Stimulated activated CD4-positive, alpha-beta T cell treated with anti-CD3 and anti-CD28 coated beads, Interleukin-12 subunit alpha, Interleukin-12 subunit beta, amount 100 ng/mL, for 48 hours (primary cell): ENCODE measurements at regions not wholly inside any gene's neighbourhood (a gene's known extent, or its start where the extent isn't known, plus 50 kb on each side); places are given as distances from the start of the nearest gene placed in this dataset.
A peak's percentile ranks its signal among the peaks of the same experiment; 100 is the strongest.

ENCODE experiments used
- DNase-seq, 3 donors: peaks; one replicate each; pipeline ENCODE4 v3.0.0-alpha.2; 2020; ENCODE audit warnings: low read depth in 2 of 3, low spot score in 1 of 3

DNA sequence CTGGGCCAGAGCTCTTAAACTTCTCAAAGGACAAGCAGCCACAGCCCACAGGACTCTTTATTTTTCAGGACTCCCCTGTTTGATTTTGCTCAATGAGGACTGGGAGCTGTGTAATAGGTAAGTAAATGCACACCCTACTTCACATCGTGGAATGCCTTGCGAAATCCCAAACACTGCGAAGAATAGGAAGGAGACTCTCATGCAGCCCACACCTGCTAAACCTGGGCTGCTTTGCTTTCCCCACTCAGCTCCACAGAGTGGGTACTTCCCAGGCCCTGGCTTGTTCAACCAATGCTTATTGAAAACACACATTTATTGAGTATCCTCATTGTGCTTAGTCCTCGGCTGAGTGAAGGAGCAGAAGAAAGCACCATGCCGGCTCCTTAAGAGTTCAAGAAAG lies 103.3 kb upstream of the FSTL4 start:
- no peak for DNase-seq

DNA sequence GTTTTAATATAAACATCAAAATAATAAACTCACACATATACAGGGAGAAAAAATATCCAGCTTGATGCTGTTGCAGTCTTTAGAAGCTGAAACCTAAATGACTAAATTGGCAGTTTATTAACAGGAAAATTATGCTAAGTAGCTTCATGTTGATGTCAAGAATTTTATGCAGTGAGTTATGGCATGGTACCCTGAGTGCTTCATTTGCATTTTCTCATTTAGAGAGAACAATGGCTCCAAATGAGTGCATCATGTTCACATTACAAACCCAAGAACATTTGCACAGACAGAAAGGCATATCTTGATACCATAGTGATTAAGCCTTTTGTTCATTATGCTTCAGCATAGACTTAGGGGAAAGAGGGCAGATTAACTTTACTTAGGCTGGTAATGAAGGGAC lies 102.9 kb upstream of the FSTL4 start:
- no peak for DNase-seq

DNA sequence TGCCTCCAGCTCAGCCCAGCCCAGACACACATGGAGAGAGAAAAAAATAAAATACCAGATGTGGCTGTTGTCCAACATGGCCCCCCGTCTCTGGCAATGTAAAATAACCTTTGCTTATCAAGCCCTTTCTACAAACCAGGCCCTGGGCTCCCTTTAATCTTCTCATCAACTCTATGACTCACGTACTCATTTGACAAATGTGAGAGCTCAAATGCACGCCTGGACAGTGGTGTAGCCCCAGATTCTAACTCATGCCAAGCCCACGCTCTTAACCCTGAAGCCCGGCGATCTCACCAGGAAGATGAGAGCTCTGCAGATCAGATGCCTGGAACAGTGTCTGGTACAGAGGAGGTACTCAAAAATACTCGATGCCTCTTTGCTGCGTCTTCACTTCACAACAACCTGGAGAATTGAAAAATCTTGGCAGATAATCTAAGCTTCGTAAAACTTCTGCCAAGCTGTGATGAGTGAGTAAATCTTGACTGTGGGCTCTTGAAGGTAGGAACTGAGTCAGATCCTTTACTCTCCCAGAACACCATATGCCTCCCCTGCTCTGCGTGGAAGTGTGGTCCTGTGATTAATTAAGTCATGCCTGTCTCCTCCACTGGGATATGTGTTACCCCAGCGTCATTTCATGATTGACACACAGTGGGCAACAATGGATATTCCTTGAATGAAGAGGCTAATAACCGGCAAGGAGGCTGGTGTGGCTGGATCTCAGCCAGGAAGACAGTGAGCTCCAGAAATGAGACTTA lies 102.0 kb upstream of the FSTL4 start:
- DNase-seq: no peak

DNA sequence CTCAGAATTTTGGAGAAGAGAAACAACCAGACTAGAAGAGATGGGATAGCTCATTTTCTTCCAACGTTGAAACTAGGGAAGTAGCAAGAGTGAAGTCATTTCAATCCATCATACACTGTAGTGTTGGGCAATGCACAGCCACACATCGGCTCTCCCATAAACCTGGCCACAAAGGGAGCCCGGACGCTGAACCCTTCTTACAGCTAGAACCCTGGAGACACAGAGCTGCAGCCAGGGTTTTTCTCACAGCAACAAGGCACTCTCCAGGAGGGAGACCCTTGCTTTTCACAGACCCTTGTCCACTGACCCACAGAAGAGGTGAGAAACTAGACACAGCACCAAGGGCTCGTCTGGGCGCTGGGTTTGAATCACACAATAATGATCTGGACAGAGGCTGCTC lies 101.4 kb upstream of the FSTL4 start:
- DNase-seq: no peak

DNA sequence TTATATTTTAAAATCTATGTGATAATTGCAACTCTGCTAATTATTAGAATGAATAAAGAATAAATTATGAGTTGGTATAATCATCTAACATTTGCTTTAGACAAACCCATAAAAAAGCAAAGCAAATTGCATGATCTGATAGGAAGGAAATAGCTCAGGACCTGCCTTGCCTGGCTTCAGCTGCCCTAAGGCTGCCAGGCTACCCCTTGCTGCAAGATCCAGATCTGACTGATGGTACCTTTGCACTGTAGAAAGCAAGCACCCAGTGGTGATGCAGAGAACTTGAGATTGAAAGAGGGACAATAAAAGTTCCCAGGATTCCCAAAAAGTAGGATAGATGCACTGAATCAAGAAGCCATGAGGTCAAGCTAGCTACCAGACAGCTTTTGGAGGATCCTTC lies 100.9 kb upstream of the FSTL4 start:
- DNase-seq: no peak

DNA sequence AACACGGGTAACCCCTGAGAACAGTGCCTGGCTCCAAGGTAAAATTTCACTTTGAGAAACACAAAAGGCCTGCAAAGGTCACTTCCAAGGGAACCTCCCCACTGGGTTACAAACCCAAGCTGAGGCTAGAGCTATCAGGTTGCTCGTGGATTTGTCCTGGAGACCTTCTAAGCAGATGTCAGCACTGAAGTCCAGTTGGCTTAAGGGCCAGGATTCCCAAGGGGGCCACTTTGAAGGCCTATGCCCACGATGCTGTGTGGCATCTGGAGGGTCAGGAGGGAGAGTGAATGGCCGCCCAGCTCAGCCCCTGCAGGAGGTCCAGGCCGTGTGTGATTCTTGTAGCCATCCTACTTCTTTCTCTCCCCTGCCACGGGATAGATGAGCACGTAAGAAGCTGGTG lies 100.2 kb upstream of the FSTL4 start:
- DNase-seq: no peak

DNA sequence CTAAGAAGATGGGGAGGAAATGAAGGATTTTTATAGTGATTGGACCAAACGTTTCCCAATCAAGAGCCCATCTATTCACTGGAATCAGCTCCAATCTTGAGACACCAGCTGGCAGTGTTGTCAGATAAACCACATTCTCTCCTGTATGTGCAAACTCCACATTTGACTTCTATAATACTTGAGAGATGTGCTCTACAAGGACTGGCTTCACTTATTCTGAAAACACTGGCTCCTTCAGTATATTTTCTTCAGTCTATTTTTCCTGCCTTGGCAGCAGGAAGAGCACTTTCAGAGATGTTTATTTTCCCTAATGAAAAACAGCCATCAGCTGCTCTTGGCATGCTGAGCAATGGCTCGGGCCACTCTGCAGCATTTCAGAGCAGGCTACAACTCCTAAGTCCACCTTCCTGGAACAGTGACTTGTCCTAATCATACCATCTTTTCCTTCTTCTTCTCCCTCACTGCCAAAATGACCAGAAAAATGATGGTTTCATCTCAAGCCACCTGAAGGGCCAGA lies 96.9 kb upstream of the FSTL4 start:
- DNase-seq: no peak

DNA sequence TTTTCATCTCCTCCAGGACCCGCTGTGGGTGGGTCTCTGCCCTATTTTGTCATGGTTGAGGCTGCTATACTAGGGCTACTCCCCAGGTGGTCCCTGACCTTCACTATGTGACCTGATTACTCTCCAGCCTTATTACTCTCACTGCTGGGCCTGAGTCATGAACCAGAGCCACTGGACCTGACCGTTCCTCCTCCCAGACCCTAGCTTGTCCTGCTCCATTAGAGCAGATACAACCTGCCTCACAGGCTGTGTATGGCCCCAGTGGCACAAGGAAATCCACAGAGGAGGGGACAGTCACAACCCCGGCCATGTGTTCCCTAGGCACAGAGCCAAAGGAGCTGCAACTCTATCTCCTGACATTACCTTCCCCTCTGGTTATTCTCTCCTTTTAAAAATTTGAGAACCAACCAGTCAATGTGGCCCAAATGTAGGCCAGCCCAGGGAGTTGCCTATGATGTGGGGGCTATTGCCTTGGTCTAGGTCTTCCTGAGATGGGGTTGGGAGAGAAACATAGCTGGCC lies 96.0 kb upstream of the FSTL4 start:
- DNase-seq: no peak

DNA sequence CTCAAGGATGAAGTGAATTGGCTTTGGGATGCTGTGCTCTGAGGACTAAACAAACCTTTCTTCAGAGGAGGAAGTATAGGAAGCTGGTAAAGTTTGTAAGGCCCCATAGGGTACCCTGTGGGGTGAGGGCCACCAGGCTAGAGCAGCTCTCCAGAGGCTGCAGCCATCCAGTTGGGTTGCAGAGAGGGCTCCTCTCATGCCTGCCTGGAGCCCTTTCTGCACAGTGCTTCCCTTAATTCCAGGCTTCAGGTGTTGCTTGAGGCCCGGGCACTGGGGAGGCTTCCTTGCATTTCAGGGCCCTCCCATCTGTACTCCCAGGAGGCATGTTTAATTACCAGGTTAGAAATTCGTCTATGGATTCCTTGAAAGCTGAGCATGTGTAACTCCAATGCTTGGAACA lies 95.3 kb upstream of the FSTL4 start:
- no peak for DNase-seq

DNA sequence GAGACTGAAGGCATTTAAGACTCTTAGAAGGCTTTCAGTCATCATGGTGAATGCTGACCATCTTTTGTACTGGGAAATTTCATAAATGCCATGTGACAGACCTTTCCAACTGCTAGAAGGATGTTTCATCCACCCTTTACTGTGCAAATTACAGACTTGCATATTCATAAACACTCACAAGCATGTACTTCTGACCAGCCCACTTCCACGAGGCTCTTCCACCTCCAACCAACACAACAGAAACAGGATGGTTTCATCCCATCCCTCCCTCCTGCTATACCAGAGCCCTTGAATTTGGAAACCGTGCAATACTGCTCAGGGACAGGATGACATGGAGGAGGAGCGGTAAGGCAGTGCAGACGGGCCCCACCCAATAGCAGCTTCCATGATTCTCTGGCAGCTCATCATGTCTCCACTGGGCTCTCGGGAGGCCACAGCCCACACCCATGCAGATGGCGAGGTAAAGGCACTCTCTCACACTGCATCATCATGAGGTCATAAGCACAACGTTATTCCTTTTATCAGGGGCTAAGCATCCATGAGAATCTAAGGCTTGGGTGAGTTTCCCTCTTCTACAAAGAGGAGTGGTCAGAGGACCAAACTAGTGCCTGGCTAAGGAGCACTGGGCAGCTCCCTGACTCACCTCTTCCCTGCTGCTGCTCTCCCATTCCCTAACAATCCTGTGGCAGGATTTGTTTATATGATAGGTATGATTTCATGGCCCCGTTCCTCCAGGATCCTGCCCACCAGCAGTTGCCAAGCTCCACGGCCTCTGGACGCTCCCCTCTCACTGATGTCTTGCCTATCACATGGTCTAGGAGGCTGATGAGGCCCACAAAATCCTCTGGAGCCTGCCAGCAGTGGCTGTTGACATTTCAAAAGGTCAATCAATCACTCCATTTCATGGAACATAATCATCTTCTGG lies 94.4 kb upstream of the FSTL4 start:
- DNase-seq: no peak

DNA sequence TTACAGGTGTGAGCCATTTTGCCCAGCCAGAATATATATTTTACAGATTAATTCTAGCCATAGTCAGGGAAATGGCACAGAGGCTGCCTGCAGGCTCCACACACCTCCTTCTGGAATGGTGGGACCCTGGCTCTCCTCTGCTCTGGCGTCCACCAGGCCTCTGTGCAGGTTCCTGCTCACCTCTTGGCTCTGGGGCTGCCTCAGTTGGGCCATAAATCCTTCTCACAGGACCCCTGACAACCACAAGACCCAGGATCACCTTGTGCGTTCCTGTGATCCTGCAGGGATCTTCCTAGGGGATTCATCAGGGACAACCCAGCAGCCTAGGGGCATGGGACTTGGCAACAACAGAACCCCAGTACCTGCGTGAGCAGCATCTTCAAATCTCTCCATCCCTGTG lies 93.0 kb upstream of the FSTL4 start:
- DNase-seq: no peak

DNA sequence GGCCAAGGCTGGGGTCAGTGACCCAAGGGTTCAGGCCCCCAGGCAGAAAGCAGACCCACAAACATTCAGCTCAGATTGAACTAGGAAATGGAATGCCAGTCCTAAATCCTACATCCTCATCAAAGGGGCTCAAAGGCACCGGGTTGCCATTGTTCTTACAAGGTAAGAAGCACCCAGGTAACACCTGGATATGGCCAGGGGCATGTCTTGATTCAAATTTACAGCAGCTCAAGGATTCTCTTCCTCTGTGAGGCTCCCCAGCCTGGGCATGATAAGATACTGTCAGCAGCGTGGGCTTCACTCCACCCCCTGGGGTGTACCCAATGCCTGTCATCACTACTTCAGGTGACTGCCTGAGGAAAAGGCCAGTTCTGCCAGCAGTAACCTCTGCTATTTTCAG lies 92.1 kb upstream of the FSTL4 start:
- DNase-seq: no peak

DNA sequence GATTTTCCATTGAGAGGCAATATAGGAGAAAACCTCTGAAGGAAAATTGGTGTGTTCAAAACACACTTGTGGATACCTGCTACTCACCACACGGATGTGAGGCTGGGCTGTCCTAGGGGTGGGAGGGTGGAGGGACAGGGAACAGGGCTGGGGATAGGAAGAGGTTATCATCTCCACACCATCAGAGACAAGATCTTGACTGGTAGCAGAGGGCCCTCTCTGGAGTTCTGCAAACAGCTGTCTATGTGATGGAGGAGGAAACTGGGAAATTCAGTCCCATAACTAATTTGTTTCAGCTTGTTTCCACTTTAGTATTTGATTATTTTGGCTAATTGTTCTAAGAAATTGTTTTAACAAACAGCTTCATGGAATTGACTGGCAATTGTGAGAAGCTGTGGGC lies 91.6 kb upstream of the FSTL4 start:
- DNase-seq: no peak

DNA sequence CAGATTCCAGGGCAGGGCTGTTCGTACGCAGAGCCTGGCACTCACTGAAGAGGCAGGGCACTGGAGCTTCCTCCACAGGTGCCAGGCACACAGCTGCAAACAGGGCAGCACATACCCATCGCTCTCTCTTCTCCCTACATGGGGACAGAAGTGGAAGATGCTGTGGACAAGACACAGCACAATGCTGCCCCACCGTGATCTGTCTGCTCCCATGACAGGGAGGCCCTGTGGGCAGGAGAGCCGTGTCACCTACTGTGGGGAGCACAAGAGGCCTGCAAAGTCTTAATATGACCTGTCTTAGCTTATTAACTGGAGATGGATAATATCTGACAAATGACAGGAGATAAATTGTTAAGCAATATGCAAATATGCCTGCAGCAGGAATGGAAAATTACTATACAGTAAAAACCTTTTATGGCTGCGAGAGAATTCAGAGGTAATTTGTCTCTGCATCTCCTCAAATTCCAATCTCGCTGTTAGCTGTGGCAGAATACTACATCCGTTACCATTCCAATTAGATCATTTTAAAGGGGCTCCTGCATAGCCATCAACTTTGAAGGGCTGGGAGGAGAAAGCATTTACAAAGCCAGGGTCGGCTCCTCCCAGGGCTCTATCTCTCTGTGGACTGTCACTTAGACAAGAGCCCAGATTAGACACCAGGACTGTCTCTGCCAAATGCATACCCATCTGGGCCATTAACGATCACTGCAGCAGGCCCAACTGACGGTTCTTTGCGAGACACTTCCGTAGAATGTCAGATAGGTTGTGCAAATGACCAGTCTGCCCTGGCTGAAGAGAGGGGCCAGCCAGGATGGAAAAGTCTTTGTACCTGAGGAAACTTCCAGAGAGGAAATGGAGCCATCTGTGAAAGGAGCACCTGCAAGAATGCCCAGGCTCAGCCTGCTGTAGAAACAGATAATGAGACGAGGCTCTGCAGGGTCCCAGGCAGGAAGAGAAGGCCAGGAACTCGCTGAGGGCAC lies 90.7 kb upstream of the FSTL4 start:
- no peak for DNase-seq

DNA sequence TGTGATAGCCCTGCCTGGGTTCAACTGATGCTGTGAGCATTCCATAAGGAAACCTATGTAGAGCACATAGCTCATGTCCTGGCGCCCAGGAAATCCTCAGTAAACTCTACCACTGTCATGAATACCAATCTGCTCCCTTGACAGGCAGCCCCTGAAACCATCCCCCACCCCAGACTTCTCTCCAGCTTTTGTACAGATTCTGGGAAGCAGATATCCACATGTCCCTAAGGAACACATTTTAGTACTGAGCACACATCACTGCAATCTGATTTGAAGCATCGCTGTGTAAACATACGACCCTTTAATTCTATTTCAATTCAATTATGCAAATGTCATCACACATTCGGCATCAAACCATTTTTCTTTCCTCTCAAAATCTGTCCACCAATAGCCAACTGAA lies 89.5 kb upstream of the FSTL4 start:
- no peak for DNase-seq

DNA sequence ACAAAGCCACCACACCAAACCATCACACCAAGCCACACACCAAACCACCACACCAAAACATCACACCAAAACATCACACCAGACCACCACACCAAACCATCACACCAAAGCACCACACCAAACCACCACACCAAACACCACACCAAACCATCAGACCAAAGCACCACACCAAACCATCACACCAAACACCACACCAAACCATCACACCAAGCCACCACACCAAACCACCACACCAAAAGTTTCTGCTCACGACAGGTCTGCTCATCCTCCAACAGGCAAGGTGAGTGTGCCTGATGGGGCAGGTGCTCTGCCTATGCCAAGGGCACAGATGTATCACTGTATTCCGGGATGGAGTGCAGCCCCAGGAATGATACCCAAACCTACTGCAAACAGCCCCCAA lies 87.9 kb upstream of the FSTL4 start:
- DNase-seq: no peak

DNA sequence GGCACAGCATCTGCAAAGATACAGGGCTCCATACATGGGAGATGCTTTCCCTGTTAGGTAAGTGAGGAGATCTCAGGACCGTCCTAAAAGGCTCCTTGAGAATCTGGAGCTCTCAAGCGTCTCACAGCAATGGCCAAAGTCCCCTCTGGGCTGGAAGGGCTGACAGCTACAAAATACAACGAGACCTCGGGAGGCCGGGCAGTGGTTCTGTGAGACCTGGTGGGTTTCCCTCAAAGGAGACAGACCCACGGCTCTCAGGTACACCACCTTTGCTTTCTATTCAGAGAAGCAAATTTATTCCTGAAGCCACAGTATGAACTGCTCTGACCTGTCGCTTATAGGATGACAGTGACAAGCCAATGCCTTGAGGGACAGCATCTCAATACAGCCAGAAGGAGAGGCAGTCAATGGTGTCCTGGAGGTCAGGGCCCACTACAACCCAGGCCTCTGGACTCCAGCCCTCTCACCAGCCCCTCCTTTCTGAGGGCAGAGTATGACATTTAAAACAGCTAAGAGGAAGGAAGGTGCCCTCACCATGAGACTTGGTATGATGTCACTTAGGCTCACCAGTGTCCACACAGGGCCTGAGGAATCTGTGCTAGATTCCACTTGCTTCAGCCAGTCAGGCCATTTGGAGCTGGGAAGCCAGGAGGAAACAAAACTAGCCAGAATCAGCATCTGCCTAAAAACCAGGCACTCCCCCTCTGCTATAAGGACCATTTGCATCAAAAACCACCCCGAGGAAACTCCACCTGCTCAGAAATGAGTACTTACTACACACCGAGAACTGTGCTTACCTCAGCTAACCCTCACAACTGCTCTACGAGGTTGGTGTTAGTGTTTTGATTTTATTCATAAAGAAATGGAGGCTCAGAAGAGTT lies 86.5 kb upstream of the FSTL4 start:
- peak in 1 of 3 donors; percentile 3 for DNase-seq

DNA sequence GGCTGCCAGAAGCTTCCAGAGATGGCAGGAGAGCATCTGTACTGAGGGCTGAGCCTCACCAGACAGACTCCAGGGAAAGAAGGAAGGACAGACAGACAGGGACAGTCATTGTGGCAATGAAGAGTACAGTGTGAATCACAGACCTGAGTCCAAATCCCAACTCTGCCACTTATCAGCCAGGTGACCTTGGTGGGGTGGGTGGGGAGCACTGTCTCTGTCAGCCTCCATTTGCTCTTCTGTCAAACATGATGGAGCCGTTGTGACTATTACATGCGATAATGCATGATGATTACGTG lies 85.9 kb upstream of the FSTL4 start:
- no peak for DNase-seq

DNA sequence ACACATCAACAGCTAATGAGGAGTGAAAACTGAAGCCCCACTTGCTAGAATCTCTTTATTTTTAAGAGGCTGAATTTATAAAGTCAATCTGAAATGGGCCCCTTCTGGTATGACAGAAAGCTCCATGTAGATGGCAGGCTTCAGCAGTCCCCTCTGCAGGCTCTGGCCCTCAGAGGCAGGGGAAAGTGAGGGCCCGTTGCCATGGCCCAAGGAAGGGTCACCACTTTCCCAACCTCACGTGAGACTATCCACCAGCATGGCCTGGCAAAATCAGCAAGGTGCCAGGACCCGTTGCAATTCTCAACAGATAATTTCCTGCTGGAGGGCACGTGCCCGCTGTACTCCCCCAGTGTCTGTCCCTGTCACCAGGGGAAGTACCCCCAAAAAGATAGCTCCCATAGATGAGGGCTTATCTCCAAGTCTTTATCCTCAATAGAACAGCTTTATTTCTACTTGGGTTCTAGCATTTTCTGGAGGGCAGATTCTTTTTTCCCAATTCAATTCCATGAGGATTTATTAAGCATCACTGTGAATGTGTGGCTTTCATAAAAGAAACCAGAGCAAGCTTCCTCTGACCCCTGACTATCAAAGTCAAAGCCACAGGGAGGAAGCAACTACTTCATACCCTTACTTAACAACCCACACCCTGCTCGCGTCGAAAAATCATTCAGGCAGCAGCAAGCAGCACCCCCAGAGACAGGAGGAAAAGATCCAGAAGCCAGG lies 85.4 kb upstream of the FSTL4 start:
- DNase-seq: no peak
